Spleen (tissue), 11 donors: ENCODE measurements at regions not wholly inside any gene's neighbourhood (a gene's known extent, or its start where the extent isn't known, plus 50 kb on each side); places are given as distances from the start of the nearest gene placed in this dataset.

Experiments used
- DNase-seq: peaks from one replicate; pipeline ENCODE4 v3.0.0-alpha.2; 2020
- H3K27ac ChIP-seq, 8 donors: fragments of 200-600 bp; sonication (generic) in 7 of 8; 1 replicate in 4 of 8; 2 replicates in 4 of 8; pipeline versions ENCODE4 v1.5.0 to v1.8.0; 2016 to 2021; ENCODE audit warnings: inconsistent platforms in 4 of 8, mild to moderate bottlenecking in 4 of 8, moderate library complexity in 1 of 8
- H3K27me3 ChIP-seq, 7 donors: fragments of 200-600 bp; sonication (generic) in 6 of 7; replicated peaks in 1 of 7; 1 replicate in 4 of 7; 2 replicates in 3 of 7; pipeline versions ENCODE4 v1.5.0 to v1.8.0; 2016 to 2021; ENCODE audit warnings: inconsistent platforms in 3 of 7, mild to moderate bottlenecking in 1 of 7
- H3K36me3 ChIP-seq, 6 donors: fragments of 200-600 bp; sonication (generic) in 5 of 6; 1 replicate in 4 of 6; 2 replicates in 2 of 6; pipeline versions ENCODE4 v1.5.0 to v1.8.0; 2016 to 2021; ENCODE audit warnings: inconsistent platforms in 2 of 6
- H3K4me1 ChIP-seq, 6 donors: fragments of 200-600 bp; sonication (generic) in 5 of 6; 1 replicate in 3 of 6; 2 replicates in 3 of 6; pipeline versions ENCODE4 v1.5.0 to v1.8.0; 2016 to 2021; ENCODE audit warnings: inconsistent platforms in 3 of 6
- H3K4me3 ChIP-seq, 8 donors: fragments of 200-600 bp; sonication (generic) in 7 of 8; 1 replicate in 4 of 8; 2 replicates in 4 of 8; pipeline versions ENCODE4 v1.5.0 to v1.8.0; 2016 to 2021; ENCODE audit warnings: inconsistent platforms in 4 of 8, mild to moderate bottlenecking in 4 of 8, moderate library complexity in 2 of 8
- H3K9me3 ChIP-seq, 8 donors: fragments of 200-600 bp; sonication (generic) in 7 of 8; 1 replicate in 4 of 8; 2 replicates in 4 of 8; pipeline versions ENCODE4 v1.5.0 to v1.8.0; 2016 to 2021; ENCODE audit warnings: inconsistent platforms in 4 of 8
- POLR2A ChIP-seq, 3 donors: fragments of 450-650 bp; IDR thresholded peaks; one replicate each; pipeline ENCODE4 v1.5.1; 2017; ENCODE audit warnings: antibody characterized with exemption in 3 of 3, mild to moderate bottlenecking in 1 of 3
- POLR2AphosphoS5 ChIP-seq, 3 donors: sonication (generic); formaldehyde crosslinking; IDR thresholded peaks; one replicate each; pipeline ENCODE4 v1.5.1; 2017; ENCODE audit warnings: antibody characterized with exemption in 3 of 3
- WGBS, 5 donors: extraction: QIAGEN DNeasy Blood & Tissue Kit in 3 of 5; methylation state at CpG; one replicate each; pipeline versions ENCODE4 v1.1.5 to v1.1.7; 2013 to 2018; 5-methylcytosine and 5-hydroxymethylcytosine counted together
- intact Hi-C: fragments of 100-400 bp; cut with DNase I; formaldehyde crosslinking; loops from one replicate; pipeline ENCODE4 v1.15.0; 2023; ENCODE audit warnings: low total_unique reads
- TF ChIP-seq, protein P1 (sequence below), 11 experiments: fragments of 200-600 bp in 7 of 11; fragments of 450-650 bp in 4 of 11; sonication (generic) in 4 of 11; IDR thresholded peaks in 8 of 11; conservative IDR thresholded peaks in 3 of 11; 1 replicate in 7 of 11; 2 replicates in 4 of 11; pipeline versions ENCODE4 v1.4.0 to v1.8.0; 2016 to 2021; ENCODE audit warnings: antibody characterized with exemption in 11 of 11, inconsistent platforms in 4 of 11, mild to moderate bottlenecking in 1 of 11
- donor health status: healthy with polysubstance abuse.
- donor health status: DM: no; HTN: no; CAD: no; lungs with moderate emphysema.
- donor health status: DM: no; HTN: no; CAD: no.
- donor health status: Bipolar disorder and iron deficiency.
- donor health status: healthy.
- donor health status: DM: no; HTN: no; CAD: no.
- donor health status: DM: yes; HTN: yes; CAD: no.

DNA sequence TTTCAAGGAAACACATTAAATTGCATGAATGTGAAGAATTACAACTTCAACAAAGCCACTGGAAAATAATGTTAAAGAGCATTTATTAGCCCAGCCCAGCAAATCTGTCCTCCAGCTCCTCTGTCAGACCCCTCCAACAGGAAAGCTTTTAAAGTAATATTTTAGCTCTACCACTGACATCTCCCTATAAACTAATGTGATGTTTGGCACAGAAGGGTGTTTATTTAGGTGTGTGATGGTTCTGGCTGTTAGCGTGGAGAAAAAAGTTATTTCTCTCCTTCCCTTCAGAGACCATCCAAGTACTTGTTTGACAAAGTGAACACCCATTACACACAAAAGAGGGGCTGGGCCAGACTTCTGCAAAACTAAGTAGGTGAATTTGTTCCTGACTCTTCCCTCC lies 111.9 kb upstream of the TARS1 start:
- WGBS, 5 donors = 84 to 100% (median 96%) methylated on average over 1 of the region's 1 CpG
- intact Hi-C loops = no loop called here

DNA sequence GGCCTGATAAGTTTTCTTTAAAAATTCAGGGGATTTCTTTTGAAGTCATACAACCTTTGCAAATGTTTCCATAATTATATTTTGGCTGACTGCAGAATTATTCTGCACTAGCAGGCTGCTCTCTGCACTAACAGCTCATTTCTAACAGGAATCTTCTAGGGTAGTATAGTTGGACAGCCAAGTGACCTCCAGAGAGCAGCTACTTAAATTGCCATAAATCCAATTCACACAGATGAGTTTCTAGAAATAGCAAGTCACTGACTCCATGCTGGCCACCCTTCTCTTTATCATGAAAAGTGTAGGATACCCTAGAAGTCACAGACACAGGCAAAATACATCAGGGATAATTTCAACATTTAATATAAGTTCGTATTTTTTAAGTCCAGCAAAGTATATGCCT lies 110.9 kb upstream of the TARS1 start:
- TF ChIP-seq, protein P1, sequence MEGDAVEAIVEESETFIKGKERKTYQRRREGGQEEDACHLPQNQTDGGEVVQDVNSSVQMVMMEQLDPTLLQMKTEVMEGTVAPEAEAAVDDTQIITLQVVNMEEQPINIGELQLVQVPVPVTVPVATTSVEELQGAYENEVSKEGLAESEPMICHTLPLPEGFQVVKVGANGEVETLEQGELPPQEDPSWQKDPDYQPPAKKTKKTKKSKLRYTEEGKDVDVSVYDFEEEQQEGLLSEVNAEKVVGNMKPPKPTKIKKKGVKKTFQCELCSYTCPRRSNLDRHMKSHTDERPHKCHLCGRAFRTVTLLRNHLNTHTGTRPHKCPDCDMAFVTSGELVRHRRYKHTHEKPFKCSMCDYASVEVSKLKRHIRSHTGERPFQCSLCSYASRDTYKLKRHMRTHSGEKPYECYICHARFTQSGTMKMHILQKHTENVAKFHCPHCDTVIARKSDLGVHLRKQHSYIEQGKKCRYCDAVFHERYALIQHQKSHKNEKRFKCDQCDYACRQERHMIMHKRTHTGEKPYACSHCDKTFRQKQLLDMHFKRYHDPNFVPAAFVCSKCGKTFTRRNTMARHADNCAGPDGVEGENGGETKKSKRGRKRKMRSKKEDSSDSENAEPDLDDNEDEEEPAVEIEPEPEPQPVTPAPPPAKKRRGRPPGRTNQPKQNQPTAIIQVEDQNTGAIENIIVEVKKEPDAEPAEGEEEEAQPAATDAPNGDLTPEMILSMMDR (IDR thresholded peaks at IDR 0.05 in 8 of 11, conservative IDR thresholded peaks at IDR 0.05 in 3 of 11) = no peak
- Histone ChIP-seq H3K27me3 (no peaks in the 10 kb centered on the region), H3K9me3 (no peaks in the 10 kb centered on the region), H3K4me1 (no peaks in the 10 kb centered on the region), H3K27ac (no peak overlapping the region), H3K4me3 (no peak overlapping the region), H3K36me3 (no peaks in the 10 kb centered on the region)
- intact Hi-C loops = no loop called here
- WGBS, 5 donors = 35 to 73% (median 62%) methylated on average over 1 of the region's 1 CpG
- DNase-seq = no peak

More for the DNA sequence above, 111.9 kb upstream of the TARS1 start:
- Histone ChIP-seq H3K27me3 (no peaks in the 10 kb centered on the region), H3K9me3 (no peaks in the 10 kb centered on the region), H3K27ac (no peak overlapping the region), H3K4me1 (no peaks in the 10 kb centered on the region), H3K4me3 (no peak overlapping the region), H3K36me3 (no peaks in the 10 kb centered on the region)
- no peak for TF ChIP-seq POLR2AphosphoS5 (IDR thresholded peaks at IDR 0.05)
- TF ChIP-seq, protein P1 (IDR thresholded peaks at IDR 0.05 in 8 of 11, conservative IDR thresholded peaks at IDR 0.05 in 3 of 11) = no peak
- TF ChIP-seq POLR2A (IDR thresholded peaks at IDR 0.05) = no peak
- no peak for DNase-seq

DNA sequence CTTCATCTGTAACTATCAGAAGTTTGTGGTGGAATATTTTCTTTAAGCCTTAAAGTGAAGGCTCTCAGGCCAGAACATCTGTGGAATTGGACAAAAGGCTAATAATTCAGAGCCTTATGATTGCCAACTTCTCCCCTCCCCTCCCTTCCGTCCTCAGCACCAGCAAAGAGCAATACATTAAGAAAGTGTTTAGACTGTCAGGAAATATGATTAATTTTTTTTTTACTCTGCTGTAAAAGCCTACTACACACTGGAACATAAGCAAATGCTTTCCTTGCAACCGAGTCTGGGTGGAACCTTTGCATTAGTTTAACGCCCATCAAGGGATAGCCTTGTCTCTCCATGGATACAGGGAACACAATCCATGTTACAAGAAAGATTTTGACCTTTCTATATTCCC lies 110.3 kb upstream of the TARS1 start:
- DNase-seq = no peak
- 43 to 53% (median 47%) methylated on average over 3 of the region's 3 CpGs for WGBS, 5 donors
- H3K36me3 ChIP-seq = no peaks in the 10 kb centered on the region
- H3K27me3 ChIP-seq = no peaks in the 10 kb centered on the region
- no peak overlapping the region for H3K4me3 ChIP-seq
- TF ChIP-seq POLR2AphosphoS5 (IDR thresholded peaks at IDR 0.05) = no peak
- TF ChIP-seq, protein P1 (IDR thresholded peaks at IDR 0.05 in 8 of 11, conservative IDR thresholded peaks at IDR 0.05 in 3 of 11) = no peak
- TF ChIP-seq POLR2A (IDR thresholded peaks at IDR 0.05) = no peak
- H3K4me1 ChIP-seq = no peaks in the 10 kb centered on the region
- no peaks in the 10 kb centered on the region for H3K9me3 ChIP-seq
- no peak overlapping the region for H3K27ac ChIP-seq
- intact Hi-C loops = no loop called here

DNA sequence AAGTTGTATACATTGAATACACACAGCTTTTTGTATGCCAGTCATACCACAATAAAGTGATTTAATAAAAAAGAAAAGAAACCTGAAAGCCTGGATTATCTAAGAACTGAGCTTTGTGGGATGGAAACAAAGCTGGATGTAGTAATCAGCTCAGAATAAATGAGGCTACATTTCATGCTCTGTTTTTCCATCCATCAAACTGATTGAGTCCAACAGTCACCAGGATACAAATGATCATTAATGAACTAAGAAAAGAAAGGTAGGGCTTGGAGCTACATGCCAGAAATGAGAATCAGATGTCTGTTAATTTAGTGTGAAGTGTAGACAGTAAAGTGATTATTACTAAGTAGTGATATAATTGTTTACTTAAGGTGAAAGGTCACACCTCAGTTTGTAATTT lies 109.8 kb upstream of the TARS1 start:
- Histone ChIP-seq H3K9me3 (no peaks in the 10 kb centered on the region), H3K4me1 (no peaks in the 10 kb centered on the region), H3K27me3 (no peaks in the 10 kb centered on the region), H3K27ac (no peak overlapping the region), H3K4me3 (no peak overlapping the region), H3K36me3 (no peaks in the 10 kb centered on the region)
- TF ChIP-seq POLR2A (IDR thresholded peaks at IDR 0.05) (no peak), POLR2AphosphoS5 (IDR thresholded peaks at IDR 0.05) (no peak)
- TF ChIP-seq, protein P1 (IDR thresholded peaks at IDR 0.05 in 8 of 11, conservative IDR thresholded peaks at IDR 0.05 in 3 of 11) = no peak
- DNase-seq = no peak
- intact Hi-C loops = no loop called here
